SU-DHL-6 (cell line): ENCODE measurements at regions not wholly inside any gene's neighbourhood (a gene's known extent, or its start where the extent isn't known, plus 50 kb on each side); places are given as distances from the start of the nearest gene placed in this dataset.

Source experiments
- CTCF ChIP-seq: fragments of 200-600 bp; sonication (generic); IDR thresholded peaks from one replicate; pipeline ENCODE4 v1.5.1; 2017; ENCODE audit warnings: antibody characterized with exemption, mild to moderate bottlenecking, low read length, moderate library complexity; ENCODE audit not compliant: insufficient read depth, poor library complexity, severe bottlenecking
- EZH2phosphoT487 ChIP-seq: fragments of 200-600 bp; sonication (generic), shearing (Covaris generic); conservative IDR thresholded peaks from 2 replicates; pipeline ENCODE4 v1.6.1; 2018; ENCODE audit warnings: mild to moderate bottlenecking, antibody characterized with exemption, low read length, moderate library complexity, mixed read lengths

- TF ChIP-seq CTCF (no peak), EZH2phosphoT487 (no peak)
These were observed 60.3 kb upstream of the ZNF536 start for GRCh38 chr19:30311911-30312310.
